H54 (cell line): ENCODE measurements at regions not wholly inside any gene's neighbourhood (a gene's known extent, or its start where the extent isn't known, plus 50 kb on each side); places are given as distances from the start of the nearest gene placed in this dataset.
A peak's percentile ranks its signal among the peaks of the same experiment; 100 is the strongest.
"Not testable (repeated sequence)": the region's sequence is repeated elsewhere in the genome, so short reads cannot be mapped to it uniquely, and the experiment has no call there.

ENCODE experiments used
- DNase-seq: peaks from one replicate; pipeline ENCODE4 v3.0.0; 2011; ENCODE audit warnings: low spot score, mixed read lengths; ENCODE audit not compliant: insufficient read length
- FAIRE-seq: peaks from 3 replicates; lab custom pipeline; 2011; peaks lifted over from hg19 to GRCh38; lab: Jason Lieb, UNC
- POLR2A ChIP-seq: IDR thresholded peaks from 2 replicates; pipeline ENCODE4 v1.6.1; 2011; ENCODE audit warnings: low read depth, mild to moderate bottlenecking, low read length

GRCh38 chr6:28635547-28636158 lies 110.0 kb downstream of the GPX5 start:
- no peak for TF ChIP-seq POLR2A
- FAIRE-seq (no peak), DNase-seq (no peak)

- no peak for TF ChIP-seq POLR2A
- DNase-seq (no peak), FAIRE-seq (no peak)
These were observed 113.2 kb downstream of the GPX5 start for GRCh38 chr6:28638787-28639430.

- not testable (repeated sequence) for FAIRE-seq, DNase-seq
These were observed 114.0 kb downstream of the GPX5 start for GRCh38 chr6:28639445-28640290.

GRCh38 chr6:28643017-28643740 lies 117.5 kb downstream of the GPX5 start:
- DNase-seq (peak; percentile 39), FAIRE-seq (peak; percentile 97)
- no peak for TF ChIP-seq POLR2A

- FAIRE-seq (no peak), DNase-seq (no peak)
These were observed 121.0 kb downstream of the GPX5 start for GRCh38 chr6:28646650-28647049.

GRCh38 chr6:28648035-28648877 lies 122.6 kb downstream of the GPX5 start:
- DNase-seq, result peak; percentile 25
- FAIRE-seq, result peak; percentile 84
- no peak for TF ChIP-seq POLR2A

More at GRCh38 chr6:28646650-28647049, 121.0 kb downstream of the GPX5 start:
- no peak for TF ChIP-seq POLR2A

- peak; percentile 78 for FAIRE-seq
- DNase-seq, result no peak
- no peak for TF ChIP-seq POLR2A
These were observed 123.2 kb downstream of the GPX5 start for GRCh38 chr6:28648878-28649375.

- no peak for DNase-seq
- TF ChIP-seq POLR2A, result no peak
- FAIRE-seq, result no peak
These were observed 125.5 kb downstream of the GPX5 start for GRCh38 chr6:28651161-28651560.

GRCh38 chr6:28653876-28654275 lies 128.2 kb downstream of the GPX5 start:
- no peak for TF ChIP-seq POLR2A
- FAIRE-seq (no peak), DNase-seq (no peak)

- no peak for TF ChIP-seq POLR2A
- FAIRE-seq, result no peak
These were observed 129.5 kb downstream of the GPX5 start for GRCh38 chr6:28655164-28655563.

GRCh38 chr6:28656715-28657114 lies 131.0 kb downstream of the GPX5 start:
- no peak for TF ChIP-seq POLR2A
- DNase-seq, result no peak
- FAIRE-seq, result no peak

More at GRCh38 chr6:28655164-28655563, 129.5 kb downstream of the GPX5 start:
- no peak for DNase-seq

- peak; percentile 11 for FAIRE-seq
- no peak for DNase-seq
- no peak for TF ChIP-seq POLR2A
These were observed 131.7 kb downstream of the GPX5 start for GRCh38 chr6:28657381-28657768.
